Left hindlimb (tissue), 1 donor: ENCODE measurements at regions not wholly inside any gene's neighbourhood (a gene's known extent, or its start where the extent isn't known, plus 50 kb on each side); places are given as distances from the start of the nearest gene placed in this dataset.

Source experiments
- DNase-seq: peaks from one replicate; pipeline ENCODE4 v3.0.0-alpha.2; 2018

- no peak for DNase-seq
These were observed 919.9 kb downstream of the TUSC7 start for GRCh38 chr3:117629505-117629904.

DNA sequence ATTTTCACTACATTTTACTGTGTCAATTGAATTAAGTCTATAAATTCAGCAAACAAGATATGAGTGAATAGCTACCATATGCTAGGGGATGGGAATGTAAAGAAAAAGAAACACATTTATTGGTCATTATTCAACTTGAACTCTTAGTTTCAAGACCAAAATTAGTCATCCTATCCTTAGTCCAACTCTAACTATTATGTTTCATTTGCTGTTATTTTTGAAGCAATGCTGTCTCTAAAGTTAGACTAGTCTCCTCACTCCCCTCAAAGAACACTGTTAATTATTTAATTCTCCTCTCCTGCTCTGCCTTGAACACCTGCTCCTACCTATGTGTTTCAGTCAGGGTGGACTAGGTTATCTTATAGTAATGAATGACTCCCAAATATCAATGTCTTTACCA lies 920.9 kb downstream of the TUSC7 start:
- DNase-seq = no peak

GRCh38 chr3:117630885-117631284 lies 921.3 kb downstream of the TUSC7 start:
- no peak for DNase-seq

DNA sequence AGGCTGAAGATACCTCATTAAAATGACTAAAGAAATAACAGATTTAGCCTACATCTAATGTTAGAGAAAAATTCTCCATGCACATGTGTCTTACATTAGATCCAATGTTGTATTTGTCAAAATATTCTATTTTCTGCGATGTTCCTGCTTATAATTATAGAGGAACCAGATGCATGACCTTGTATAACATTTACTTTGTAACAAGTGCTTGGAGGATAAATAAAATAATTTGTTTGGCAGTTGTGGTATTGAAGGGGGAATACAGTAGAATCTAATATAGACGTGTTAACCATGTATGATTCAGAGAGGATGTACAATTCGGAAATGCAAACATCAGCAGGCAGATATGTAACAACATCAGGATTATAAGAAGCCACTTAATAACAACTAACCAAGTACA lies 922.2 kb downstream of the TUSC7 start:
- no peak for DNase-seq

DNA sequence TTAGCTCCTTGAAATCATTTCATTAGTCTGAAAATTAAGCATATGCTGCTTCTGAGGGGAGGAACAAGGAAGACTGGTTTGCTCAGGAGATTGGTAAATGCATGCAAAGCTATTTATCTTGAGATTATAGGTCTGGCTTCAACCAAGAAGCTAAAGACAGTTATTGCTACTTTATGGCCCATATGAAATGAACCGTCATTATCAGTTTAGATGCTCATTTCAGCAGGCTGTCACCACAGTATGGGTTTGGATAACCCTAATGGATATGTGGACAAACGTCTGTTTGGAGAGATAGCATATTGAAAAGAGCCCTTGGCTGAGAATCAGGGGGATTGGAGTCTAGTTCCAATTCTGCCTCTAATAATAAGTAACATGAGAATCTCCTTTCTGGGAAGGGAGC lies 922.6 kb downstream of the TUSC7 start:
- DNase-seq = no peak

DNA sequence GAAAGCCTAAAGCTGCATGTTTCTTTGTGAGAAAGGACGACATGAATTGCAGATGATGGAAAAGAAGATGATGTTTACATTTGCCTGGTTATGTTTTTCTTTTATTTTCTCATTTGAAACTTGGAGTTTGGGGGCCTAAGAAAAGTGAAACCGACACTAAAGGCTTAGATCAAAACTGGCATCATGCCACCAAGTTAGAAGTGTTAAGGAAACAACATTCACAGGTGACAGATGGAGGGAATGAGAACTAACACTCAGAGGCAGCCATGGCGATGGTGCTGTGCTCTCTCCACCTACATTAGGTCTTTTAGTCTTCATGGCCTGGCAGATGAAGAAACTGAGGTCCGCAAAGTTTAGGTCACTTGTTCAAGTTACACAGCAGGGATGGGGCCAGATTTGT lies 923.6 kb downstream of the TUSC7 start:
- no peak for DNase-seq

DNA sequence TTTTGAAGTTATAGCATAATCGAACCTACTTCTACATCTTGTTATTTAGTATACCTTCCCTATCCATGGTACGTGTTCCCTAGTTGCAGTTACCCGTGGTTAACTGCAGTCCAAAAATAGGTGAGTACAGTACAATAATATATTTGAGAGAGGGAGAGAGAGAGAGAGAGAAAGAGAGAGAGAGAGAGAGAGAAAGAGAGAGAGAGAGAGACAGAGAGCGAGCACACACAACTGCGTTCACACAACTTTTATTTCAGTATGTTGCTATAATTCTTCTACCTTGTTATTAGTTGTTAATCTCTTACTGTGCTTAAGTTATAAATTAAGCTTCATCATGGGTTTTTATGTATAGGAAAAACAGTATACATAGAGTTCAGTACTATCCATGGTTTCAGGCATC lies 928.1 kb downstream of the TUSC7 start:
- DNase-seq = no peak

DNA sequence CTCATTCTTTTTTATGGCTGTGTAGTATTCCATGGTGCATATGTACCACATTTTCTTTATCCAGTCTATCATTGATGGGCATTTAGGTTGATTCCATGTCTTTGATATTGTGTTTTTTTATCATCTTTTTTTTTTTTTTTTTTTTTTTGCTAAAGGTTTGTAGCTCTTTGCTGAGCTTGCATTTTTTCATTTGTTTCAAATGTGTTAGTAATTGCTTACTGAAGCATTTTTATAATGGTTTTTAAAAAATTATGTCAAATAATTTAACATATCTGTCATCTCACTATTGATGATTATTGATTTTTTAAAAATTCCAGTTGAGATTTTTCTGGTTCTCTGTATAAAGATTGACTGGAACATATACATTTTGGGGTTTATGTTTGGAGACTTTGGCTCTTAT lies 934.6 kb downstream of the TUSC7 start:
- DNase-seq = no peak

GRCh38 chr3:117645561-117646242 lies 936.1 kb downstream of the TUSC7 start:
- no peak for DNase-seq

GRCh38 chr3:117647435-117647834 lies 937.9 kb downstream of the TUSC7 start:
- no peak for DNase-seq

DNA sequence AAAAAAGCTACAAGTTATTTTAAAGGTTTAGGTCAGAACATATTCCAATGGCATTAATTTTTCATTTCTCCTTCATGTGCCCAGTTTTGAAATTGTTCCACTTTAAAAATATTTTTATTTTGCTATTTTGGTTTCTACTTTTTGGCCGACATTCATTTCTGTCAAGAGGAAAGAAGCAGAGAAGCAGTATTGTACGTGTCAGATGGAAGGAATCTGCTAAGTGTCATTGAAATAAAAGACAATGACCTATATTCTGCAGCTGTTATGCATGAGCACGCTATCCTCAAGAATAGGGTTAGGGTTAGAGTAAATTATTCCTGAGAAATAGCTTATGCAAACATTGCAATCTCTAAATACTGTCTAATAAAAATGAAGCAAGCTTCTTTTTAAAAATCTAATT lies 941.7 kb downstream of the TUSC7 start:
- DNase-seq = no peak

DNA sequence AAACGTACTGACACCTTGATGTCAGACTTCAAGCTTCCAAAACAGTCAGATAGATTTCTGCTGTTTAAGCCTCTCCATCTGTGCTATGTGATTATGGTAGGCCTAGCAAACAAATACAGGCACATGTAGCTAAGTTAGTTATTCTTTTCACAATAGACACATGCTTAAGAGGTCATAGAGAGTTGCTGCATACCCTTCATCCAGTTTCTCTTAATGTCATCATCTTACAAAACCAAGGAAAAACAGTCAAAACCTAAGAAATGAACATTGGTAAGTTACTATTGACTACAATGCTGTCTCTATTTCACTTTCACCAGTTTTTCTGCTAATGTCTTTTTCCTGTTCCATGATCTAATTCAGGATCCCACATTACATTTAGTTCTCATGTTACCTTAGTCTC lies 946.8 kb downstream of the TUSC7 start:
- no peak for DNase-seq

DNA sequence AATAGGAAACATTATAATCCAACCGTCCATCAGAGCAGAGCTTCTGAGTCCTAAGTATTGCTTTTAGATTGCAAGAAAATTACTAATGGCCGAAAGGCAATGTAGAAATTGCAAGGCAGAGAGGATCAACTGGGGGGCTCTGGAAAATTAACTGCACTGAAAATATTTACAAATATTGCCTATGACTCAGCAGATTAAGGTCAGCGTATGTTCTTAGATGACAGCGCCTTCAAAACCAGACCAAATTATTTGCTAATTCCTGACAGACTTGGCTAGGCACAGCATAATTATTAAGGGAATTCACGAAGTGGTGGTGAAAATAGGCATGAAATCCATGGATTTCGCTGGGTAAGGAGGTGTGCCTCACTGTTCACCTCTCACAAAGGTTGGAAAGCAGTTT lies 947.7 kb downstream of the TUSC7 start:
- DNase-seq = no peak

GRCh38 chr3:117660941-117661817 lies 951.6 kb downstream of the TUSC7 start:
- DNase-seq = no peak

GRCh38 chr3:117661818-117662095 lies 952.2 kb downstream of the TUSC7 start:
- no peak for DNase-seq

DNA sequence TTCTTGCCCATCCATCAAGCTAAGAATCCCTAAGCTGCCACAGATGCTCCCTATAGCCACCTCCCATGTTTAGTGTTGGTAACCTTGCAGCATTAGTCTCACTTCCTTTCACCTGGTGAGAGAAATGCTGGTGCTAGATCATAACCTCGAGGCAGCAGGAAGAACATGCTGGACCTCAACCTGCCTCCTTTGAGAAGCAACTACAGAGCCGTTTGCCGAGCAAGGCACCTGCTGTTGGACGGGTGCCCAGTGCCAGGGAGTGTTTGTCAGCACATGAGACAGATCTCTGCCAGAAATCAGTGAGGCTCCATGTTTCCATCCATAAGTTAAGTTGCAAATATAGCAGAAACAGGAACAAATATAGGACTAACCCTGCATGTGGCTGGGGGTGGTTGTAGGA lies 955.7 kb downstream of the TUSC7 start:
- no peak for DNase-seq

DNA sequence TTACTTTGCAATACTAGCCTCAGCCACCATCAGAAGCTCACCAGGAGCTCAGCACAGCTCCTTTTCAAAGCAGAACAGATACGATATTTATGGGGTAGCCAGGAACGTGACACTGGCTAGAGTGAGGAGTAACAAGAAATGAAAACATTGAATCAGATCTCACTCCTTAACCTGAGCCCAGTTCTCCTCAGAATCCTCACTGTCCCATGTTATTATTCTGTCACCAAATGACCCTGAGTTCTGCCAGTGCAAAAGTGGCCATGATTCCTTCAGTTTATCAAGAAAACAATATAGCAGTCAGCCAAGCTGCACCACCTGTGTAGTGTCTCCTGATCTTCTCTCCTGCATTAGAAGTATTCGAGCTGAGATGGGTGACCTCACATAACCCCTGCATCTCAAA lies 956.7 kb downstream of the TUSC7 start:
- DNase-seq = no peak

GRCh38 chr3:117666812-117667211 lies 957.2 kb downstream of the TUSC7 start:
- DNase-seq = no peak

- no peak for DNase-seq
These were observed 960.2 kb downstream of the TUSC7 start for GRCh38 chr3:117669774-117670173.

GRCh38 chr3:117671722-117672318 lies 962.2 kb downstream of the TUSC7 start:
- DNase-seq = no peak

GRCh38 chr3:117674321-117674720 lies 964.7 kb downstream of the TUSC7 start:
- no peak for DNase-seq

- no peak for DNase-seq
These were observed 972.0 kb downstream of the TUSC7 start for GRCh38 chr3:117681619-117682018.

DNA sequence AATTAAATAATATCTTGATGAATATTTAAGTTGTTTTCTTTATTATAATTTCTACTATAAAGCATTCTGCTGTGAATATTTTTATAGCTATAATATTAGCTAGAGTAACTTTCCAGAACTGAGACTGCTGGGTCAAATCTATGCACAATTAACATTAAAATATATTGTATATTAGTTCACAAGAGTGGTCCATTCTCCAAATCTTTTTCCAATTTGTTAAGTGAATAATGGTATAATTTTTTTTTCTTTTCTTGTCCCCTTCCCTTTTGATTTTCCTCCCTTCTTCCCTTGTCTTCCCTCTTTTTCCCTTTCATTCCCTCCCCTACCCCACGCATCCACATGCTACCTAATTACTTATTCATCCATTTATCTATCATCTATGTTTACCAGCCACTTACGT lies 977.5 kb downstream of the TUSC7 start:
- DNase-seq = no peak

DNA sequence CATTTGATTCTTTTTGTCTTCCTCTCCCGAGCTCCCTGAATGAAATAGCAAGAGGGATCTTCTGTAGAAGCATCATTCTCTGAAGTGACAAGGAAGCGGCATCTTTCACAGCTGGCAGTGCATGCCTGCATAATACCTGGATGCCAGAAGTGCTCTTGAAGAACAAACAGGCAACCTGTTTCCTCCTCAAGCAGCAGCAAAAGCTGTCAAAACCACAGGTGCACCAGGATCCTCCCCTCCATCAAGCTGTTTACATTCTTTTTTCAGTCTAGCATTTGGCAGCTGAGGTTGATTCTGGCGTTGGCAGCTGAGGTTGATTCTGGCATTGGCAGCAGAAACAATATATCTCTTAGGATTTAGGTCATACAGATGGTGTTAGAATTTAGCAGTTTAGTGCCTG lies 979.0 kb downstream of the TUSC7 start:
- no peak for DNase-seq
